Upper lobe of left lung (tissue), 4 donors: ENCODE measurements at regions not wholly inside any gene's neighbourhood (a gene's known extent, or its start where the extent isn't known, plus 50 kb on each side); places are given as distances from the start of the nearest gene placed in this dataset.

ENCODE experiments used
- POLR2A ChIP-seq, 4 donors: fragments of 450-650 bp; IDR thresholded peaks; one replicate each; pipeline ENCODE4 v1.5.1; 2016 to 2017; ENCODE audit warnings: antibody characterized with exemption in 4 of 4, mild to moderate bottlenecking in 2 of 4
- POLR2AphosphoS5 ChIP-seq, 2 donors: sonication (generic); formaldehyde crosslinking; IDR thresholded peaks; one replicate each; pipeline ENCODE4 v1.5.1; 2017; ENCODE audit warnings: antibody characterized with exemption in 2 of 2
- TF ChIP-seq, protein P1 (sequence below), 6 experiments: fragments of 450-650 bp in 4 of 6; fragments of 200-600 bp in 2 of 6; sonication (generic) in 2 of 6; IDR thresholded peaks; one replicate each; pipeline ENCODE4 v1.5.1; 2016 to 2019; ENCODE audit warnings: antibody characterized with exemption in 6 of 6

DNA sequence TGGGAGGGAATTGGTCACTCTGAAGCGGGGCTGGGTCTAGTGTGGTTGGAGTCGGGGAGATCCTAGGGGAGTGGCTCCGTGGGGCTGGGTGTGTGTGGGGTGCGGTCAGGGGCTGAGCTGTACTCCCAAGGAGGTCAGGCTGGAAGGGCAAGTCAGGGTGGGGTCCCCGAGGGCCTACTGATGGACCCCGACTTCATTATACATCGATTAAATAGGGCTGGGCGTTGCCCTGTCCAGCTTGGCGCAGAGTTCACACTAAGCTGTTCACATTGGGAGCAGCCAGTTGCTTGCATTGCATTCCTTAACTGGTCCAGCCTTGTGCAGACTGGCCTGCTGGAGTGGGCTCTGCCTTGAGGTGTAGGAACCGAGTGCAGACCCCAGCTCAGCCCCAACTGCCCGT is 131.2 kb downstream of the ASB1 start:
- TF ChIP-seq, protein P1, sequence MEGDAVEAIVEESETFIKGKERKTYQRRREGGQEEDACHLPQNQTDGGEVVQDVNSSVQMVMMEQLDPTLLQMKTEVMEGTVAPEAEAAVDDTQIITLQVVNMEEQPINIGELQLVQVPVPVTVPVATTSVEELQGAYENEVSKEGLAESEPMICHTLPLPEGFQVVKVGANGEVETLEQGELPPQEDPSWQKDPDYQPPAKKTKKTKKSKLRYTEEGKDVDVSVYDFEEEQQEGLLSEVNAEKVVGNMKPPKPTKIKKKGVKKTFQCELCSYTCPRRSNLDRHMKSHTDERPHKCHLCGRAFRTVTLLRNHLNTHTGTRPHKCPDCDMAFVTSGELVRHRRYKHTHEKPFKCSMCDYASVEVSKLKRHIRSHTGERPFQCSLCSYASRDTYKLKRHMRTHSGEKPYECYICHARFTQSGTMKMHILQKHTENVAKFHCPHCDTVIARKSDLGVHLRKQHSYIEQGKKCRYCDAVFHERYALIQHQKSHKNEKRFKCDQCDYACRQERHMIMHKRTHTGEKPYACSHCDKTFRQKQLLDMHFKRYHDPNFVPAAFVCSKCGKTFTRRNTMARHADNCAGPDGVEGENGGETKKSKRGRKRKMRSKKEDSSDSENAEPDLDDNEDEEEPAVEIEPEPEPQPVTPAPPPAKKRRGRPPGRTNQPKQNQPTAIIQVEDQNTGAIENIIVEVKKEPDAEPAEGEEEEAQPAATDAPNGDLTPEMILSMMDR (IDR thresholded peaks at IDR 0.05): no peak
- TF ChIP-seq POLR2AphosphoS5 (IDR thresholded peaks at IDR 0.05) (no peak), POLR2A (IDR thresholded peaks at IDR 0.05) (no peak)
